SK-N-SH (cell line): ENCODE measurements at regions not wholly inside any gene's neighbourhood (a gene's known extent, or its start where the extent isn't known, plus 50 kb on each side); places are given as distances from the start of the nearest gene placed in this dataset.

Source experiments
- CTCF ChIA-PET: fragments of 300-600, 350-600 bp; formaldehyde crosslinking; extraction: SDS; loops from one replicate; lab custom pipeline; 2021; lab: Yijun Ruan, JAX
- POLR2A ChIA-PET: fragments of 350-600 bp; sonication (Branson Sonifier 250); formaldehyde crosslinking; extraction: SDS; loops from one replicate; lab custom pipeline; 2020; ENCODE audit warnings: antibody characterized with exemption, inconsistent platforms; lab: Yijun Ruan, JAX
- DNase-seq: peaks from one replicate; pipeline ENCODE4 v3.0.0; 2012
- H2AFZ ChIP-seq: fragments of 200-600 bp; sonication (generic); 2 replicates; pipeline ENCODE4 v1.8.1; 2016; ENCODE audit warnings: antibody characterized with exemption, mild to moderate bottlenecking, low read depth
- H3F3A ChIP-seq: fragments of 200-600 bp; sonication (generic); replicated peaks from 2 replicates; pipeline ENCODE3; 2016; ENCODE audit warnings: antibody characterized with exemption, mild to moderate bottlenecking; ENCODE audit not compliant: insufficient read depth
- H3K27ac ChIP-seq, 2 experiments: fragments of 200-500 bp in 1 of 2; fragments of 200-600 bp in 1 of 2; sonication (Bioruptor generic) in 1 of 2; sonication (generic), shearing (Covaris generic) in 1 of 2; 2 replicates each; pipeline versions ENCODE4 v1.5.1 to v1.6.1; 2014 to 2016; ENCODE audit warnings: low read depth in 2 of 2, inconsistent platforms in 1 of 2, low read length in 1 of 2, mild to moderate bottlenecking in 1 of 2, mixed read lengths in 1 of 2
- H3K27me3 ChIP-seq: fragments of 200-600 bp; sonication (generic), shearing (Covaris generic); 2 replicates; pipeline ENCODE4 v1.6.1; 2016; ENCODE audit warnings: mixed run types; ENCODE audit not compliant: insufficient read depth
- H3K36me3 ChIP-seq, 2 experiments: fragments of 200-500 bp in 1 of 2; fragments of 200-600 bp in 1 of 2; sonication (Bioruptor generic) in 1 of 2; sonication (generic) in 1 of 2; replicated peaks in 1 of 2; 2 replicates each; pipeline versions ENCODE3 to v1.5.1; 2014 to 2016; ENCODE audit warnings: low read length in 1 of 2, mild to moderate bottlenecking in 1 of 2; ENCODE audit not compliant: insufficient read depth in 2 of 2, control insufficient read depth in 1 of 2
- H3K4me1 ChIP-seq, 2 experiments: fragments of 200-500 bp in 1 of 2; fragments of 200-600 bp in 1 of 2; sonication (Bioruptor generic) in 1 of 2; sonication (generic), shearing (Covaris generic) in 1 of 2; 2 replicates each; pipeline versions ENCODE4 v1.5.1 to v1.6.1; 2014 to 2016; ENCODE audit warnings: low read depth in 1 of 2, low read length in 1 of 2, mixed run types in 1 of 2; ENCODE audit not compliant: insufficient read depth in 2 of 2, control insufficient read depth in 1 of 2
- H3K4me2 ChIP-seq: fragments of 200-600 bp; sonication (generic), shearing (Covaris generic); 2 replicates; pipeline ENCODE4 v1.6.1; 2017; ENCODE audit warnings: mixed run types
- H3K4me3 ChIP-seq, 2 experiments: fragments of 200-500 bp in 1 of 2; fragments of 200-600 bp in 1 of 2; sonication (Bioruptor generic) in 1 of 2; sonication (generic), shearing (Covaris generic) in 1 of 2; 2 replicates each; pipeline versions ENCODE4 v1.5.1 to v1.8.1; 2014 to 2016; ENCODE audit warnings: low read depth in 2 of 2, inconsistent platforms in 1 of 2, low read length in 1 of 2, mild to moderate bottlenecking in 1 of 2, mixed read lengths in 1 of 2, moderate library complexity in 1 of 2
- H3K79me2 ChIP-seq: fragments of 200-600 bp; sonication (generic); 2 replicates; pipeline ENCODE4 v1.8.1; 2017; ENCODE audit warnings: mild to moderate bottlenecking; ENCODE audit not compliant: insufficient read depth
- H3K9ac ChIP-seq: fragments of 200-600 bp; sonication (generic); 2 replicates; pipeline ENCODE4 v1.6.1; 2017; ENCODE audit warnings: mixed run types
- H3K9me2 ChIP-seq: fragments of 200-600 bp; sonication (generic); 2 replicates; pipeline ENCODE4 v1.6.1; 2017; ENCODE audit warnings: mixed run types
- H3K9me3 ChIP-seq: fragments of 200-600 bp; sonication (generic); 2 replicates; pipeline ENCODE4 v1.6.1; 2017; ENCODE audit warnings: mixed run types, mild to moderate bottlenecking, moderate library complexity
- H4K20me1 ChIP-seq: fragments of 200-600 bp; sonication (generic); 2 replicates; pipeline ENCODE4 v1.6.1; 2017; ENCODE audit warnings: mild to moderate bottlenecking, mixed run types; ENCODE audit not compliant: insufficient read depth
- FOXJ3 ChIP-seq: sonication (generic); formaldehyde crosslinking; IDR thresholded peaks from 2 replicates; pipeline ENCODE4 v1.5.1; 2020; ENCODE audit warnings: mild to moderate bottlenecking, missing genetic modification reagents
- GABPA ChIP-seq: IDR thresholded peaks from 2 replicates; pipeline ENCODE4 v1.4.0; 2012; ENCODE audit warnings: low read depth, mild to moderate bottlenecking
- GATA2 ChIP-seq: sonication (generic); formaldehyde crosslinking; IDR thresholded peaks from 2 replicates; pipeline ENCODE4 v1.5.0; 2020; ENCODE audit warnings: mild to moderate bottlenecking, missing genetic modification reagents
- JUND ChIP-seq: IDR thresholded peaks from 2 replicates; pipeline ENCODE4 v1.4.0; 2012
- MXI1 ChIP-seq: IDR thresholded peaks from 2 replicates; pipeline ENCODE4 v1.6.1; 2012; ENCODE audit warnings: mild to moderate bottlenecking, low read depth, low read length, improper control_type of control experiment
- RXRA ChIP-seq: IDR thresholded peaks from 2 replicates; pipeline ENCODE4 v1.4.0; 2012; ENCODE audit warnings: low read depth, mild to moderate bottlenecking, borderline replicate concordance
- SMC3 ChIP-seq: IDR thresholded peaks from 2 replicates; pipeline ENCODE4 v1.6.1; 2012; ENCODE audit warnings: low read depth, low read length, improper control_type of control experiment
- TAF1 ChIP-seq: IDR thresholded peaks from 2 replicates; pipeline ENCODE4 v1.6.1; 2012; ENCODE audit warnings: low read depth, mild to moderate bottlenecking, low read length, moderate library complexity, borderline replicate concordance
- TEAD4 ChIP-seq: IDR thresholded peaks from 2 replicates; pipeline ENCODE4 v1.4.0; 2012; ENCODE audit warnings: mild to moderate bottlenecking, borderline replicate concordance; ENCODE audit not compliant: insufficient read depth
- YY1 ChIP-seq: IDR thresholded peaks from 2 replicates; pipeline ENCODE4 v1.4.0; 2012; ENCODE audit warnings: low read depth, mild to moderate bottlenecking
- WGBS: methylation state at CpG from one replicate; pipeline ENCODE4 v1.1.6; 2017; ENCODE audit warnings: low lambda C conversion rate; 5-methylcytosine and 5-hydroxymethylcytosine counted together
- TF ChIP-seq, protein P1 (sequence below): IDR thresholded peaks from 2 replicates; pipeline ENCODE4 v1.6.1; 2012; ENCODE audit warnings: mild to moderate bottlenecking, low read depth, low read length, moderate library complexity
- TF ChIP-seq, protein P2 (sequence below): fragments of 150-350 bp; IDR thresholded peaks from 2 replicates; pipeline ENCODE4 v1.6.1; 2017; ENCODE audit warnings: antibody characterized with exemption, low read length, low read depth, borderline replicate concordance
- TF ChIP-seq, protein P3 (sequence below): IDR thresholded peaks from 2 replicates; pipeline ENCODE4 v1.4.0; 2012; ENCODE audit warnings: low read depth
- TF ChIP-seq, protein P4 (sequence below): fragments of 150-350 bp; IDR thresholded peaks from 2 replicates; pipeline ENCODE4 v1.6.1; 2016; ENCODE audit warnings: mild to moderate bottlenecking, low read depth, low read length
- TF ChIP-seq, protein P5 (sequence below): IDR thresholded peaks from 2 replicates; pipeline ENCODE4; 2012

DNA sequence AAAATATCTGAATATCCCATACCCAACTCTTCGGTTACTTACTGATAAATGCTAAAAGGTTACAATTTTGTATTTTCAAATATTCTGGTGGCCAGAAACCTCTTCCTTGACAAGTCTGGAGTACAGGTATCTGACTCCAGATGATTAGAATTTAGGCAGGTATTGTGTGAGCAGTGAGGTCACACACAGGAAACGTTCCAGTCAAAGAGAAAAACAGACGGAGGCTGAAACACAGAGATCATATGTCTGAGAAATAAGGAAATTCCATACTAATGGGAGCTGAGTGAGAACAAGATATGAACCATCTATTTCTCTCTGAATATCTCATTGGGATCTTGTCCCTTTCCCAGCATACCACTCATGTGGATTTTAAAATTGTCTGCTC is 89.4 kb upstream of the IGLL5 start:
- Histone ChIP-seq H2AFZ (no peak overlapping the region), H3K9ac (no peak overlapping the region), H3K27ac (no peak overlapping the region), H3K27me3 (no peaks in the 10 kb centered on the region), H3F3A (no peaks in the 10 kb centered on the region), H3K79me2 (no peaks in the 10 kb centered on the region), H3K9me3 (no peaks in the 10 kb centered on the region), H3K4me3 (no peak overlapping the region), H3K9me2 (no peaks in the 10 kb centered on the region), H3K4me2 (no peak overlapping the region), H3K36me3 (no peaks in the 10 kb centered on the region), H3K4me1 (no peaks in the 10 kb centered on the region), H4K20me1 (no peaks in the 10 kb centered on the region)
- TF ChIP-seq, protein P1, sequence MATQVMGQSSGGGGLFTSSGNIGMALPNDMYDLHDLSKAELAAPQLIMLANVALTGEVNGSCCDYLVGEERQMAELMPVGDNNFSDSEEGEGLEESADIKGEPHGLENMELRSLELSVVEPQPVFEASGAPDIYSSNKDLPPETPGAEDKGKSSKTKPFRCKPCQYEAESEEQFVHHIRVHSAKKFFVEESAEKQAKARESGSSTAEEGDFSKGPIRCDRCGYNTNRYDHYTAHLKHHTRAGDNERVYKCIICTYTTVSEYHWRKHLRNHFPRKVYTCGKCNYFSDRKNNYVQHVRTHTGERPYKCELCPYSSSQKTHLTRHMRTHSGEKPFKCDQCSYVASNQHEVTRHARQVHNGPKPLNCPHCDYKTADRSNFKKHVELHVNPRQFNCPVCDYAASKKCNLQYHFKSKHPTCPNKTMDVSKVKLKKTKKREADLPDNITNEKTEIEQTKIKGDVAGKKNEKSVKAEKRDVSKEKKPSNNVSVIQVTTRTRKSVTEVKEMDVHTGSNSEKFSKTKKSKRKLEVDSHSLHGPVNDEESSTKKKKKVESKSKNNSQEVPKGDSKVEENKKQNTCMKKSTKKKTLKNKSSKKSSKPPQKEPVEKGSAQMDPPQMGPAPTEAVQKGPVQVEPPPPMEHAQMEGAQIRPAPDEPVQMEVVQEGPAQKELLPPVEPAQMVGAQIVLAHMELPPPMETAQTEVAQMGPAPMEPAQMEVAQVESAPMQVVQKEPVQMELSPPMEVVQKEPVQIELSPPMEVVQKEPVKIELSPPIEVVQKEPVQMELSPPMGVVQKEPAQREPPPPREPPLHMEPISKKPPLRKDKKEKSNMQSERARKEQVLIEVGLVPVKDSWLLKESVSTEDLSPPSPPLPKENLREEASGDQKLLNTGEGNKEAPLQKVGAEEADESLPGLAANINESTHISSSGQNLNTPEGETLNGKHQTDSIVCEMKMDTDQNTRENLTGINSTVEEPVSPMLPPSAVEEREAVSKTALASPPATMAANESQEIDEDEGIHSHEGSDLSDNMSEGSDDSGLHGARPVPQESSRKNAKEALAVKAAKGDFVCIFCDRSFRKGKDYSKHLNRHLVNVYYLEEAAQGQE = no peak
- TF ChIP-seq, protein P2, sequence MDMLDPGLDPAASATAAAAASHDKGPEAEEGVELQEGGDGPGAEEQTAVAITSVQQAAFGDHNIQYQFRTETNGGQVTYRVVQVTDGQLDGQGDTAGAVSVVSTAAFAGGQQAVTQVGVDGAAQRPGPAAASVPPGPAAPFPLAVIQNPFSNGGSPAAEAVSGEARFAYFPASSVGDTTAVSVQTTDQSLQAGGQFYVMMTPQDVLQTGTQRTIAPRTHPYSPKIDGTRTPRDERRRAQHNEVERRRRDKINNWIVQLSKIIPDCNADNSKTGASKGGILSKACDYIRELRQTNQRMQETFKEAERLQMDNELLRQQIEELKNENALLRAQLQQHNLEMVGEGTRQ = no peak
- TF ChIP-seq GATA2 (no peak), FOXJ3 (CRISPR knock-in tag) (no peak), MXI1 (no peak), SMC3 (no peak)
- TF ChIP-seq, protein P3, sequence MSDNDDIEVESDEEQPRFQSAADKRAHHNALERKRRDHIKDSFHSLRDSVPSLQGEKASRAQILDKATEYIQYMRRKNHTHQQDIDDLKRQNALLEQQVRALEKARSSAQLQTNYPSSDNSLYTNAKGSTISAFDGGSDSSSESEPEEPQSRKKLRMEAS = no peak
- 14% methylated on average over 3 of the region's 3 CpGs for WGBS
- POLR2A ChIA-PET = interaction anchor here (0.6 kb wide), 1 partner anchor 35 kb away, joined by 5 read pairs; no protein-coding TSS in a partner anchor
- CTCF ChIA-PET = interaction anchor here (1.0 to 2.5 kb wide), 8 partner anchors 10 to 492 kb away, joined by 3 to 22 read pairs (median 4); no protein-coding TSS in a partner anchor
- DNase-seq = no peak

DNA sequence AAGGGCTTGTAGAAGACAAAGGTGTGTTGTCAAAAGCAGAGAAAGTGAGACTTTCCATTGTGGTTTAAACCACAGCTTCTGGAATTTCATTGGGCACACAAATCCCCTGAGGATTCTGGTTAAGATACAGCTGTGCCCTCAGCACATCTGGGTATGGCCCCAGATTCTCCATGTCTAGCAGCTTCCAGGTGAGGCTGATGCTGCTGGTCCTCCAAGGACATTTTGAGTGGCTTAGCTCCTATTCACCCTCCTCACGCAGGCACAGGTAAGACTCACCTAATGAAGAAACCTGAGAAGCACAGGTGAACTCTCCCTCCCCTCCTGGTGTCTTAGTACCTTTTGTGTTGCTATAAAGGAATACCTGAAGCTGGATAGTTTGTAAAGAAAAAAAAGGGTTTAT is 88.9 kb upstream of the IGLL5 start:
- TF ChIP-seq TAF1 (no peak), TEAD4 (no peak), GABPA (no peak), RXRA (no peak), JUND (no peak), YY1 (no peak)
- TF ChIP-seq, protein P4, sequence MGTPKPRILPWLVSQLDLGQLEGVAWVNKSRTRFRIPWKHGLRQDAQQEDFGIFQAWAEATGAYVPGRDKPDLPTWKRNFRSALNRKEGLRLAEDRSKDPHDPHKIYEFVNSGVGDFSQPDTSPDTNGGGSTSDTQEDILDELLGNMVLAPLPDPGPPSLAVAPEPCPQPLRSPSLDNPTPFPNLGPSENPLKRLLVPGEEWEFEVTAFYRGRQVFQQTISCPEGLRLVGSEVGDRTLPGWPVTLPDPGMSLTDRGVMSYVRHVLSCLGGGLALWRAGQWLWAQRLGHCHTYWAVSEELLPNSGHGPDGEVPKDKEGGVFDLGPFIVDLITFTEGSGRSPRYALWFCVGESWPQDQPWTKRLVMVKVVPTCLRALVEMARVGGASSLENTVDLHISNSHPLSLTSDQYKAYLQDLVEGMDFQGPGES = no peak
- TF ChIP-seq, protein P5, sequence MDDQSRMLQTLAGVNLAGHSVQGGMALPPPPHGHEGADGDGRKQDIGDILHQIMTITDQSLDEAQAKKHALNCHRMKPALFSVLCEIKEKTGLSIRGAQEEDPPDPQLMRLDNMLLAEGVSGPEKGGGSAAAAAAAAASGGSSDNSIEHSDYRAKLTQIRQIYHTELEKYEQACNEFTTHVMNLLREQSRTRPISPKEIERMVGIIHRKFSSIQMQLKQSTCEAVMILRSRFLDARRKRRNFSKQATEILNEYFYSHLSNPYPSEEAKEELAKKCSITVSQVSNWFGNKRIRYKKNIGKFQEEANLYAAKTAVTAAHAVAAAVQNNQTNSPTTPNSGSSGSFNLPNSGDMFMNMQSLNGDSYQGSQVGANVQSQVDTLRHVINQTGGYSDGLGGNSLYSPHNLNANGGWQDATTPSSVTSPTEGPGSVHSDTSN = no peak

More for the DNA sequence above, 88.9 kb upstream of the IGLL5 start:
- POLR2A ChIA-PET = interaction anchor here (0.6 kb wide), 1 partner anchor 34 kb away, joined by 5 read pairs; no protein-coding TSS in a partner anchor
- no peaks in the 10 kb centered on the region for H3K9me3 ChIP-seq
- H4K20me1 ChIP-seq = no peaks in the 10 kb centered on the region
- no peak overlapping the region for H2AFZ ChIP-seq
- H3K36me3 ChIP-seq = no peaks in the 10 kb centered on the region
- CTCF ChIA-PET = interaction anchor here (1.0 to 2.5 kb wide), 11 partner anchors 9 to 492 kb away, joined by 3 to 22 read pairs (median 5); no protein-coding TSS in a partner anchor
- H3F3A ChIP-seq = no peaks in the 10 kb centered on the region
- DNase-seq = no peak
- no peak overlapping the region for H3K9ac ChIP-seq
- no peaks in the 10 kb centered on the region for H3K27me3 ChIP-seq
- H3K4me1 ChIP-seq = no peaks in the 10 kb centered on the region
- no peak overlapping the region for H3K4me3 ChIP-seq
- H3K79me2 ChIP-seq = no peaks in the 10 kb centered on the region
- no peak overlapping the region for H3K4me2 ChIP-seq
- no peak overlapping the region for H3K27ac ChIP-seq
- H3K9me2 ChIP-seq = no peaks in the 10 kb centered on the region
- WGBS = 44% methylated on average over 1 of the region's 1 CpG
